ENCODE measurements at regions not wholly inside any gene's neighbourhood (a gene's known extent, or its start where the extent isn't known, plus 50 kb on each side); places are given as distances from the start of the nearest gene placed in this dataset.

- intact Hi-C loops (cut with DNase I), result no loop called here
Measured at GRCh38 chr12:39138268-39138667, 232.9 kb upstream of the CPNE8 start.

DNA sequence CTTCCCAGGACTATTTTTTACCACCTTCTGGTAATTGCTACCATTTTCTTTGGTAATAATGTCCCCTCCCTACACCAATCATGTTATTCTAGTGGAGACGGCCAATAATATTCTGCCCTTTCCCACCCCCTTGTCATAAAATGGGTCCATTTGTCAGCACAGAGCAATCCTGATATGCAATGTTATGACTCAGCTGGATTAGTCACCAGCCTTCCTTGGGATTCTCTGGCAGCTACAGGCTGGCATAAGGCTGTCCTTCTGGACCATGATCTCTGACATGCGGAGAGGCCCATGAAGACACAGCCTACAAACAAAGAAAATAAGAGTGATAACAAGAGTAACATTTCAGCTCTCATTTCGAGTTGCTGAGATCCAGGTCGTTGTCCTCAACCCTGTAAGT lies 222.0 kb upstream of the CPNE8 start:
- intact Hi-C loops (cut with DNase I), result no loop called here
- no peak for DNase-seq (ENCODE audit: low spot score)

More at GRCh38 chr12:39138268-39138667, 232.9 kb upstream of the CPNE8 start:
- DNase-seq (ENCODE audit: low spot score), result no peak

DNA sequence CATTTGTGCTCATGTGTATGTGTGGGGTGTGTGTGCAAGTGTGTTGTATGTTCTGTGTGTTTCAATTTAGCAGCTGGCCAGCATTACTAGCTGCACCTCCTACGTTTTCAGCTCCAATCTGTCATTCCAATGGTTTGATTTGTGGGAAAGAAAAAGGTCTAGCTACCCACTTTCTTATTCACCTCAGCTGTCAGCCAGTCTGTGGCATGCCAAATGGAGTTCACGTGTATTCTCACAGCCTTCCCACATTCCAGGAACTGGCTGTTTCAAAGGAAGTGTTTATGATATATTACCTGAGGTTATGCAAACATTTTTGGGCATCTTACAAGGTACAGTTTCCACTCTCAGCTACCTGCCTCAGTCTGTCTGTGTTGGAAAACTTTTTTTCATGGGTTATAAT lies 220.2 kb upstream of the CPNE8 start:
- intact Hi-C loops (cut with DNase I), result no loop called here
- DNase-seq (ENCODE audit: low spot score), result no peak

GRCh38 chr12:39124768-39125167 lies 219.4 kb upstream of the CPNE8 start:
- intact Hi-C loops (cut with DNase I), result no loop called here
- DNase-seq (ENCODE audit: low spot score), result no peak

- intact Hi-C loops (cut with DNase I), result no loop called here
- DNase-seq (ENCODE audit: low spot score), result no peak
Measured at GRCh38 chr12:39123580-39124253, 218.3 kb upstream of the CPNE8 start.

DNA sequence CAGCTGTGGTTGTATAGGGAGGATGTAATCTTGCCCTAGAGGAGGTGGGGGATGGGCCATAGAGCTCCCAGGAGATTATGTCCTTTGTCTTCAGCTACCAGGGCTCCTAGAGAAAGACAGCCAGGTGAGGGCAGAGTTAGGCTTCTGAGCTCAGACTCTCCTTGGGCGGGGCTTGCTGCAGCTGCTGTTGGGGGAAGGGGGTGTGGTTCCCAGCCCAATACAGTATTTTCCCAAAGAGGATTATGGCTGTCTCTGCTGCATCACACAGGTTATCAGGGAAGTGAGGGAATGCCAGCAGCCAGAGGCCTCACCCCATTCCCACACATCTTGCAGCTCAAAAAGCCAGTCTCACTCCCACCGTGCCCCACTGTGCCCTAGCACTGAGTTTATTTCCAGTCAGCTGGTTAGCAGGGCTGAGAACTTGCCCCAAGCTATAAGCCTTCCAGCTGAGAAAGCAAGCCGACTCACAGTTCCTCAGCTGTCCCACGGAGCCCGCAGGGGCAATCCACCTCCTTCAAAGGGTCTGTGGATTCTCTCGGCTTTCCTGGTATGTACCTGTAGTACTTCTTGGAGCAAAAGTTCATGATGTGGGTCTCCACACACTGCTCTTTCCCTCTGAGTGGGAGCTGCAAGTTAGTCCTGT lies 217.3 kb upstream of the CPNE8 start:
- DNase-seq (ENCODE audit: low spot score), result no peak
- intact Hi-C loops (cut with DNase I), result no loop called here

- DNase-seq (ENCODE audit: low spot score), result no peak
- intact Hi-C loops (cut with DNase I), result no loop called here
Measured at GRCh38 chr12:39116861-39117260, 211.5 kb upstream of the CPNE8 start.

DNA sequence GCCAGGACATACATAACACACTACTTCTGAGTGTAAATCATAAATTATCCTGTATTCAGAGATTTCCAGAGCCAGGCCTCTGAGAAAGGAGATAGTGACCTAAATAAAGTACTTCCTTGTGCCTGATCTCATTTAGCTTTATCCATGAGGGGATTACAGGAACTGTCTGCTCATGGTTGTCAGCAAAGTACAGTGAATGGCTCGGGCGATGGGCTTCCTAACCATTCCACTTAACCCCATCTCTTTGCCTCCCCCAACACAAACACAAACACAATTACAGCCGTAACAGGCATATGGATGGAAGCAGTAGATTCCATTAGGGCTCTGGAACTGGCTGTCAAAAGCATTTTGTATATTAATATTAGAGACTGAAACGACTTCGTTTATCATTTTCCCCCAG lies 206.7 kb upstream of the CPNE8 start:
- intact Hi-C loops (cut with DNase I), result no loop called here

DNA sequence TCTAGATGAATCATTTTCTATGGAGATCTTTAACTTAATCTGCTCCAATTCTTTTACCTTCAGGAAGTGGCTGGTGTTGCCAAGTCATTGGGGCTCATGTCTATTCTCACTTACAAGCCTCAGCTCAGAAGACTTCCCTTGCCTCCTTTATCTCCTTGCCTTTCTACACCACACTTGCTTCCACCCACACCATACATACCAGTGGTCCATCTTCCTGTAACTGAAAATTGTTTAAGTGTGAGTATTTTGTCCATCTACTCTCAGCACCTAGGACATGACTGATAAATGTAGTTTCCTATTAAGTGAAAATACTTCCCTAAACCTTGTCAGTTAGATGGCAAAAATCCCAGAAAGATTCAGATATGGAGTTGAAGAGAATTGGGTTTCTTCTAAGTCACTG lies 199.7 kb upstream of the CPNE8 start:
- DNase-seq (ENCODE audit: low spot score), result no peak
- intact Hi-C loops (cut with DNase I), result no loop called here

More for the DNA sequence above, 206.7 kb upstream of the CPNE8 start:
- DNase-seq (ENCODE audit: low spot score), result no peak

- DNase-seq (ENCODE audit: low spot score), result no peak
- intact Hi-C loops (cut with DNase I), result loop anchor here (5.0 kb wide), 3 partner anchors 181 to 776 kb away; partner anchors contain the start of gene CPNE8
Measured at GRCh38 chr12:39103552-39104165, 198.3 kb upstream of the CPNE8 start.

DNA sequence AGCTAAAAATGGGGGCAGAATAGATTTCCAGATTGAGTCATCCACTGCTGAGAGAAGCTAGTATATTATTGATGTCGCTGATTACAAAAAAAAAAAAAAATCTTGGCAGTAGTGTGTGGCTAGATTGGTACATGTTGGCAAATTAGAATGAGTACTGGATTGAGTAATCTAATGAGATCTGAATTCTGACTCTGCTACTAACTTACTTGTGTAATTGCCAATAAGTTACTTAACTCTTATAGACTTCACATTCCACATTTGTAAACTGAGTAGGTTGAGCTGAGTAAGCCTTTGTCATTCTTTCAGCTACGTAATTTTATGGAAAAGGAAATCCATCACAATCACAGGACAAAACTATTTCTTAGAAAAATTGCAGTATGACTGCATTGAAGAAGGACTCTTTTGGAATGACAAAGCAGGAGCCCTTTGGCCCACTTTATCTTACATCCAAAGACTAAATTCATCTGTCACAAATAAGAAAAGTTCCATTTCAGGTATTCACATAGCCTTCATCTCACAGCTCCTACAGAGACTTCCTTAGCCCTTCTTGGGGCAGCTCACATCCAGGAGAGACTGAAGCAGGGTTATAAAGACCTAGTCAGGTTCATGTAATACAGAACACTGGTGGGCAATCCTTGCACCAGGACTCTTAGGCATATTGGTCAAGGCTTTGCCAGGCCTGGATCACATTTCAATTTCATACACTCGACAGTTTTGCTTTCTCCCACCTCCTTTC lies 197.3 kb upstream of the CPNE8 start:
- no peak for DNase-seq (ENCODE audit: low spot score)
- intact Hi-C loops (cut with DNase I), result loop anchor here (5.0 kb wide), 3 partner anchors 180 to 775 kb away; partner anchors contain the start of gene CPNE8

GRCh38 chr12:39095636-39096330 lies 190.4 kb upstream of the CPNE8 start:
- intact Hi-C loops (cut with DNase I), result no loop called here
- DNase-seq (ENCODE audit: low spot score), result no peak

DNA sequence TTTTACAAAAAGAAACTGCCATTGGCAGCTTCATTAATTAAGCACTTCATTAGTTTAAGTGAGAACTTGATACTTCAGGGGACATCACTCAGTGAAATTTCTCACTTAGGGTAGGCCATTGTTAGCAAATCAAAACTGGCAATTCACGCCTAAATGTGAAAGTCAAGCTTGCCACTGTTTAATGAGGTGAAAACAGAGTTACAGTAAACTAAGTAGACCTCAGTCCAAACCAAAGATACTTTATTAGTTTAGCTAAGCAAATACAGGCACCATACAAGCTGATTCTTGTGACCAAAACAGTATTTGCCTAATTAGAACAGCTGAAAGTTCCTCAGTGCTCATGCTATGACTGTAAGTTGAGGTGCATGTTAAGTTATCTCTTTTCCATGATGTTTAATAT lies 176.5 kb upstream of the CPNE8 start:
- DNase-seq (ENCODE audit: low spot score), result no peak
- intact Hi-C loops (cut with DNase I), result no loop called here

DNA sequence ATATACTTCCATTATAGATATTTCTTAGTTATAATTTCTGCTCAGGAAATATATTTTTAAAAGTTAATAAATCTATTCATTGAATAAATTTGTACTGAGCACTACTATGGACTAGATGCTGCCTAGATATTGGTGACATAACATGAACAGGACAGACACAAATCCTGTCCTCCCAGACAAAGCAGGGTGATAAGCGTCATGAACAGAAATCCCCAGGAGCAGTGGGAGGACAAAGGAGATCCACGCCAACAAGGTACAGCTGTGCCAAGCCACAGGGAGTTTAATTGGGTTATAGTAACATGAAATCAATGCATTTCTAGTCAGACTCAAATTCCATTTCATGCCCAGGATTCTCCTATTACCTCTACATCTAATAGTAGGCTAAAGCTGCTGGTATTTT lies 171.8 kb upstream of the CPNE8 start:
- intact Hi-C loops (cut with DNase I), result no loop called here
- DNase-seq (ENCODE audit: low spot score), result no peak

GRCh38 chr12:39074063-39074462 lies 168.7 kb upstream of the CPNE8 start:
- intact Hi-C loops (cut with DNase I), result no loop called here

GRCh38 chr12:39072658-39073057 lies 167.3 kb upstream of the CPNE8 start:
- intact Hi-C loops (cut with DNase I), result no loop called here

More at GRCh38 chr12:39074063-39074462, 168.7 kb upstream of the CPNE8 start:
- DNase-seq (ENCODE audit: low spot score), result no peak

DNA sequence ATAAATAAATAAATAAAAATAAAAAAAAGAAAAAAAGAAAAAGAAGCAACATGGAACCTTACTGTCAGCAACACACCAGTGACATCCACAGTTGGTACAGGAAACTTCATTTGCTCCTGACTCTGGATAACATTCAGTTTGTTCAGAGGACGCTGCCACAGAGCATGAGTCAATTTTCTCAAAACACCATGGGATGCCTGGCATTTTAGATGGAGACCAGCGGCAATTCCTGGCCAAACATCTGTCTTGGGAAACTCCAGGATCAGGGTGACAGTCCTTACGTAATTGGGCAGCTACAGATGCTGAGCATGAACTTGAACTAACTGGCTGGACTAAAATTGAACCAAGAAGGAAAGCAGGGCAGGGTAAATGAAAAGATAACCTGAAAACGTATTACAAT lies 166.2 kb upstream of the CPNE8 start:
- no peak for DNase-seq (ENCODE audit: low spot score)
- intact Hi-C loops (cut with DNase I), result no loop called here

More at GRCh38 chr12:39072658-39073057, 167.3 kb upstream of the CPNE8 start:
- no peak for DNase-seq (ENCODE audit: low spot score)

- DNase-seq (ENCODE audit: low spot score), result no peak
- intact Hi-C loops (cut with DNase I), result no loop called here
Measured at GRCh38 chr12:39070775-39071174, 165.4 kb upstream of the CPNE8 start.

GRCh38 chr12:39065455-39065854 lies 160.1 kb upstream of the CPNE8 start:
- intact Hi-C loops (cut with DNase I), result no loop called here
- DNase-seq (ENCODE audit: low spot score), result no peak

DNA sequence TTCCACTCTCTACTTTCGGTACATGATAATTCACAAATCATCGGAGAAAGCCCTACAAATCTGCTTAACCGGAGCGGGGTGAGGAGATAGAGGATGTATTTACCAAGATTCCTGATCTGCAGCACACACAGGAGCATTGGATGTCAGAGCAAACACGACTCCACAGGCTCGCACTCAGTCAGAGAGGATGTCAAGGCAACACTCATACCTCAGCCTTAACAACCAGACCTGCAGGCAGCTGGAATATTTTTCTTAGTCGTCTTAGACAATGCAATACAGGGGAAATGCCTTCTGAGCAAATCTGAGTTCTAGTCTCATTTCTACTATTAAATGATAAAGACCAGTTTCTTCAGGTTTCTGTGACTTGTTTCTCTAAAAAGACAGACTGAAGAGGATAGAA lies 159.3 kb upstream of the CPNE8 start:
- no peak for DNase-seq (ENCODE audit: low spot score)
- intact Hi-C loops (cut with DNase I), result no loop called here

Data from cardiac septum (tissue), 1 donor.